ENCODE measurements at regions not wholly inside any gene's neighbourhood (a gene's known extent, or its start where the extent isn't known, plus 50 kb on each side); places are given as distances from the start of the nearest gene placed in this dataset.

- DNase-seq (ENCODE audit: low read depth), result no peak
- in situ Hi-C loops (cut with HindIII; ENCODE audit: low sequenced_read_pairs), result no loop called here
- TF ChIP-seq, protein P1, sequence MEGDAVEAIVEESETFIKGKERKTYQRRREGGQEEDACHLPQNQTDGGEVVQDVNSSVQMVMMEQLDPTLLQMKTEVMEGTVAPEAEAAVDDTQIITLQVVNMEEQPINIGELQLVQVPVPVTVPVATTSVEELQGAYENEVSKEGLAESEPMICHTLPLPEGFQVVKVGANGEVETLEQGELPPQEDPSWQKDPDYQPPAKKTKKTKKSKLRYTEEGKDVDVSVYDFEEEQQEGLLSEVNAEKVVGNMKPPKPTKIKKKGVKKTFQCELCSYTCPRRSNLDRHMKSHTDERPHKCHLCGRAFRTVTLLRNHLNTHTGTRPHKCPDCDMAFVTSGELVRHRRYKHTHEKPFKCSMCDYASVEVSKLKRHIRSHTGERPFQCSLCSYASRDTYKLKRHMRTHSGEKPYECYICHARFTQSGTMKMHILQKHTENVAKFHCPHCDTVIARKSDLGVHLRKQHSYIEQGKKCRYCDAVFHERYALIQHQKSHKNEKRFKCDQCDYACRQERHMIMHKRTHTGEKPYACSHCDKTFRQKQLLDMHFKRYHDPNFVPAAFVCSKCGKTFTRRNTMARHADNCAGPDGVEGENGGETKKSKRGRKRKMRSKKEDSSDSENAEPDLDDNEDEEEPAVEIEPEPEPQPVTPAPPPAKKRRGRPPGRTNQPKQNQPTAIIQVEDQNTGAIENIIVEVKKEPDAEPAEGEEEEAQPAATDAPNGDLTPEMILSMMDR (IDR thresholded peaks at IDR 0.05; ENCODE audit: low read depth, low read length, missing control alignments), result no peak
- no peak overlapping the region for H3K4me3 ChIP-seq (ENCODE audit: low read depth, low read length)
Observed at GRCh38 chr3:87044409-87044808, 53.5 kb upstream of the VGLL3 start.

DNA sequence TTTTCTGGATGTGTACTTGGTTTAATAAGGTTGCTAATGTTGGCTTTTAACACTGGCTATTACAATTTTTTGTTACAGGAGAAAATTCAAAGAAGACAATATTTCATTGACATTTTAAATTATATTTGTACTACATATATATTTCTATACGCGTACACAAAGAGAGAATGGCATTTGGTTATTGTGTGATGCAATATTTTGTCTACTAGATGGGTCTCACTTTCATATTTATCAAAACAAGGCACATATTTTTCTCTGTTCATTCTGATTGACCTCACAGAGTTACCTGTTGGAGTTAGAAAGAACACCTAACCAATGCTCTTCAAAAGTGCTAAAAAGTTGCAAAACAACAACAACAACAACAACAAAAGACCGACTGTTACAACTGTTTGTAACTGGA lies 50.2 kb upstream of the VGLL3 start:
- in situ Hi-C loops (cut with HindIII; ENCODE audit: low sequenced_read_pairs), result no loop called here

More for the DNA sequence above, 50.2 kb upstream of the VGLL3 start:
- H3K4me3 ChIP-seq (ENCODE audit: low read depth, low read length), result no peak overlapping the region
- no peak for DNase-seq (ENCODE audit: low read depth)
- TF ChIP-seq, protein P1 (IDR thresholded peaks at IDR 0.05; ENCODE audit: low read depth, low read length, missing control alignments), result no peak

Measured in astrocyte of the cerebellum (primary cell).